B cell (primary cell): ENCODE measurements at regions not wholly inside any gene's neighbourhood (a gene's known extent, or its start where the extent isn't known, plus 50 kb on each side); places are given as distances from the start of the nearest gene placed in this dataset.

Experiments used
- ATAC-seq: fragments of 200-7000 bp; cut with Tn5 transposase; one replicate; pipeline ENCODE4 v1.10.0; 2021; ENCODE audit warnings: low read depth, mild to moderate bottlenecking, moderate number of reproducible peaks, moderate library complexity
- CTCF ChIA-PET: fragments of 350-600 bp; sonication (Branson Sonifier 250); formaldehyde crosslinking; loops from one replicate; lab custom pipeline; 2021; ENCODE audit warnings: antibody characterized with exemption, inconsistent platforms; lab: Charles Lee
- POLR2A ChIA-PET: fragments of 350-600 bp; sonication (Branson Sonifier 250); formaldehyde crosslinking; loops from one replicate; lab custom pipeline; 2021; ENCODE audit warnings: antibody characterized with exemption; lab: Charles Lee
- DNase-seq: peaks from one replicate; pipeline ENCODE4 v3.0.0; 2013
- H2AFZ ChIP-seq: 2 replicates; pipeline ENCODE4 v1.6.1; 2012; ENCODE audit warnings: mild to moderate bottlenecking, low read depth, low read length; ENCODE audit not compliant: insufficient read depth, poor library complexity, severe bottlenecking
- H3K27ac ChIP-seq, 2 donors: 1 replicate in 1 of 2; 2 replicates in 1 of 2; pipeline ENCODE4 v1.5.1; 2012 to 2013; ENCODE audit warnings: low read length in 2 of 2, mild to moderate bottlenecking in 2 of 2, moderate library complexity in 1 of 2
- H3K27me3 ChIP-seq, 4 experiments: fragments of 200-600 bp in 1 of 4; sonication (generic) in 1 of 4; replicated peaks in 1 of 4; 1 replicate in 2 of 4; 2 replicates in 2 of 4; pipeline versions ENCODE4 v1.6.1 to v1.7.0; 2013 to 2016; ENCODE audit warnings: low read length in 3 of 4, mild to moderate bottlenecking in 2 of 4, mixed read lengths in 1 of 4, moderate library complexity in 1 of 4; ENCODE audit not compliant: insufficient read depth in 4 of 4, control insufficient read depth in 3 of 4; ENCODE audit errors: control extremely low read depth in 1 of 4
- H3K36me3 ChIP-seq, 2 experiments: replicated peaks in 1 of 2; 1 replicate in 1 of 2; 2 replicates in 1 of 2; pipeline versions ENCODE4 v1.6.1 to v1.7.1; 2013; ENCODE audit warnings: low read length in 1 of 2; ENCODE audit not compliant: insufficient read depth in 2 of 2, control insufficient read depth in 1 of 2; ENCODE audit errors: control extremely low read depth in 1 of 2, extremely low read depth in 1 of 2
- H3K4me1 ChIP-seq, 2 donors: fragments of 200-600 bp in 1 of 2; sonication (generic) in 1 of 2; 1 replicate in 1 of 2; 2 replicates in 1 of 2; pipeline versions ENCODE4 v1.5.1 to v1.6.1; 2013 to 2017; ENCODE audit warnings: low read length in 2 of 2; ENCODE audit not compliant: control insufficient read depth in 2 of 2, insufficient read depth in 2 of 2
- H3K4me2 ChIP-seq: replicated peaks from 2 replicates; pipeline ENCODE3; 2012; ENCODE audit warnings: mild to moderate bottlenecking, low read depth, low read length; ENCODE audit not compliant: poor library complexity, severe bottlenecking
- H3K4me3 ChIP-seq, 5 experiments: fragments of 200-600 bp in 1 of 5; sonication (generic) in 1 of 5; 1 replicate in 3 of 5; 2 replicates in 2 of 5; pipeline versions ENCODE4 v1.5.1 to v1.7.0; 2011 to 2016; ENCODE audit warnings: low read length in 4 of 5, mild to moderate bottlenecking in 4 of 5, low read depth in 2 of 5, control low read depth in 1 of 5, moderate library complexity in 1 of 5; ENCODE audit not compliant: insufficient read depth in 1 of 5; ENCODE audit errors: control extremely low read depth in 1 of 5, extremely low read depth in 1 of 5
- H3K79me2 ChIP-seq: fragments of 200-600 bp; sonication (generic); one replicate; pipeline ENCODE4 v1.6.0; 2016; ENCODE audit warnings: low read length; ENCODE audit not compliant: control insufficient read depth, insufficient read depth
- H3K9ac ChIP-seq: fragments of 200-600 bp; sonication (generic); 2 replicates; pipeline ENCODE4 v1.6.1; 2017; ENCODE audit warnings: mild to moderate bottlenecking, low read length, moderate library complexity
- H3K9me3 ChIP-seq, 3 donors: one replicate each; pipeline versions ENCODE4 v1.6.1 to v1.7.1; 2013; ENCODE audit warnings: low read length in 2 of 3; ENCODE audit not compliant: control insufficient read depth in 2 of 3, insufficient read depth in 1 of 3; ENCODE audit errors: control extremely low read depth in 1 of 3
- H4K20me1 ChIP-seq: 2 replicates; pipeline ENCODE4 v1.6.0; 2012; ENCODE audit warnings: mild to moderate bottlenecking, low read length; ENCODE audit not compliant: insufficient read depth, control insufficient read depth, poor library complexity, severe bottlenecking
- H3K27ac Mint-ChIP-seq: one replicate; pipeline ENCODE4 v1.8.0; 2021; ENCODE audit warnings: mixed read lengths
- H3K27me3 Mint-ChIP-seq: one replicate; pipeline ENCODE4 v1.8.0; 2021; ENCODE audit warnings: mixed read lengths
- H3K4me1 Mint-ChIP-seq: one replicate; pipeline ENCODE4 v1.8.0; 2021; ENCODE audit warnings: mixed read lengths
- H3K4me3 Mint-ChIP-seq: one replicate; pipeline ENCODE4 v1.8.0; 2021; ENCODE audit warnings: mixed read lengths
- H3K9me3 Mint-ChIP-seq: one replicate; pipeline ENCODE4 v1.8.0; 2022; ENCODE audit warnings: mixed read lengths; ENCODE audit not compliant: insufficient read depth
- EZH2 ChIP-seq: IDR thresholded peaks from 2 replicates; pipeline ENCODE4 v1.6.1; 2012; ENCODE audit warnings: borderline replicate concordance, low read depth, mild to moderate bottlenecking, moderate library complexity, low read length; ENCODE audit not compliant: insufficient read depth, poor library complexity, severe bottlenecking
- WGBS: methylation state at CpG from one replicate; pipeline ENCODE4 v1.1.5; 2013; ENCODE audit warnings: missing lambda C conversion rate; ENCODE audit not compliant: insufficient coverage; 5-methylcytosine and 5-hydroxymethylcytosine counted together
- intact Hi-C: fragments of 100-400 bp; cut with micrococcal nuclease; formaldehyde crosslinking; loops from one replicate; pipeline ENCODE4 v1.10.0; 2022
- TF ChIP-seq, protein P1 (sequence below): fragments of 200-600 bp; IDR thresholded peaks from one replicate; pipeline ENCODE4 v1.8.0; 2022; ENCODE audit warnings: antibody characterized with exemption, mild to moderate bottlenecking

DNA sequence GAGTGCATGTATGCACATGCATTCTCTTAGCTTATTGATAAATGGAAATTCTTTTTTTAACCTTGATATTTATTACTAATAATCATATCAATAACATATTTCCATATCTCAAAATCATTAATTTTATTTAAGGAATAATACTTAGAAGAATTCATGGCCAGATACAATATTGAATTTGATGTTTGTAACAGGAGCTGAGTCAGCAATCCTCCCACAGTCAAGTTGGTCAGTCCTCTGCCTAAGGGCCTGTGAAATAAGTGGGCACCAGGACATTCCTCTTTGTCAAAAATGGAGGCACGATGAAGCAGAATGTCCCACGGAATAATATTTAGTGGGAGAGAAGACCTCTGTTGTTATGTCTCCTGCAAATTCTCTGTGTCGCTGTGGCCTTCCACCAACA is 148.6 kb downstream of the LRRC70 start:
- Histone ChIP-seq H3K79me2 (no peaks in the 10 kb centered on the region), H3K4me2 (no peak overlapping the region), H2AFZ (no peak overlapping the region), H3K27ac (no peak overlapping the region), H3K4me1 (no peaks in the 10 kb centered on the region), H3K9me3 (no peaks in the 10 kb centered on the region), H3K36me3 (no peaks in the 10 kb centered on the region), H3K9ac (no peak overlapping the region), H4K20me1 (no peaks in the 10 kb centered on the region), H3K4me3 (no peak overlapping the region), H3K27me3 (no peaks in the 10 kb centered on the region)
- Mint-ChIP-seq H3K27ac (no peak overlapping the region), H3K4me1 (no peaks in the 10 kb centered on the region), H3K9me3 (peaks cover 2% of the 10 kb centered on the region), H3K27me3 (peaks cover 5% of the 10 kb centered on the region), H3K4me3 (no peak overlapping the region)
- DNase-seq (no peak), ATAC-seq (no peak)
- 100% methylated on average over 2 of the region's 3 CpGs for WGBS
- TF ChIP-seq, protein P1, sequence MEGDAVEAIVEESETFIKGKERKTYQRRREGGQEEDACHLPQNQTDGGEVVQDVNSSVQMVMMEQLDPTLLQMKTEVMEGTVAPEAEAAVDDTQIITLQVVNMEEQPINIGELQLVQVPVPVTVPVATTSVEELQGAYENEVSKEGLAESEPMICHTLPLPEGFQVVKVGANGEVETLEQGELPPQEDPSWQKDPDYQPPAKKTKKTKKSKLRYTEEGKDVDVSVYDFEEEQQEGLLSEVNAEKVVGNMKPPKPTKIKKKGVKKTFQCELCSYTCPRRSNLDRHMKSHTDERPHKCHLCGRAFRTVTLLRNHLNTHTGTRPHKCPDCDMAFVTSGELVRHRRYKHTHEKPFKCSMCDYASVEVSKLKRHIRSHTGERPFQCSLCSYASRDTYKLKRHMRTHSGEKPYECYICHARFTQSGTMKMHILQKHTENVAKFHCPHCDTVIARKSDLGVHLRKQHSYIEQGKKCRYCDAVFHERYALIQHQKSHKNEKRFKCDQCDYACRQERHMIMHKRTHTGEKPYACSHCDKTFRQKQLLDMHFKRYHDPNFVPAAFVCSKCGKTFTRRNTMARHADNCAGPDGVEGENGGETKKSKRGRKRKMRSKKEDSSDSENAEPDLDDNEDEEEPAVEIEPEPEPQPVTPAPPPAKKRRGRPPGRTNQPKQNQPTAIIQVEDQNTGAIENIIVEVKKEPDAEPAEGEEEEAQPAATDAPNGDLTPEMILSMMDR = no peak
- TF ChIP-seq EZH2 = no peak
- CTCF ChIA-PET = no interaction called here
- intact Hi-C loops = no loop called here
- POLR2A ChIA-PET = no interaction called here

DNA sequence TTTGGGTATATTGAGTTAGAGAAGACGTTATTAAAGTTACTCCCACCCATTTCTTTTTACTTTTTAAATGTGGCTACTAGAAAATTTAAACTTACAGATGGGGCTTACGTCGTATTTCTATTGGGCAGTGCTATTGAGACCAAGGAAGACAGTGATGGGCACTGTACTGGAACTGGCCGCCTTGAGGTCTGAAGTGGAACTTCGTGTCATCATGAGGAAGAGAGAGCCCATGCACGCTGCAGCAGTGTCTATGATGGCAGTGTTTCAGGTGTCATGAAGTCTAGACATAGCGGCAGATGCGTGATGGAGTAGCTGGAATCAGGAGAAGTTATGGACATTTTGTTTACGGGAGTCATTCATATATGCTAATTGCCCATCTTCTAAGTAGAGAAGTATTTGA is 143.7 kb downstream of the LRRC70 start:
- no peaks in the 10 kb centered on the region for H3K4me1 ChIP-seq
- no peak overlapping the region for H3K4me2 ChIP-seq
- no peaks in the 10 kb centered on the region for H3K9me3 ChIP-seq
- no peaks in the 10 kb centered on the region for H3K36me3 ChIP-seq
- no peaks in the 10 kb centered on the region for H3K4me1 Mint-ChIP-seq
- H3K27ac ChIP-seq = no peak overlapping the region
- no peaks in the 10 kb centered on the region for H3K79me2 ChIP-seq
- DNase-seq = no peak
- ChIA-PET POLR2A (no interaction called here), CTCF (no interaction called here)
- intact Hi-C loops = no loop called here
- peaks cover 2% of the 10 kb centered on the region for H3K9me3 Mint-ChIP-seq
- H3K27me3 ChIP-seq = no peaks in the 10 kb centered on the region
- no peaks in the 10 kb centered on the region for H4K20me1 ChIP-seq
- 95% methylated on average over 5 of the region's 9 CpGs for WGBS
- no peak for ATAC-seq
- H3K4me3 ChIP-seq = no peak overlapping the region
- H3K27me3 Mint-ChIP-seq = peaks cover 37% of the 10 kb centered on the region
- H3K4me3 Mint-ChIP-seq = no peak overlapping the region
- H3K9ac ChIP-seq = no peak overlapping the region
- no peak overlapping the region for H2AFZ ChIP-seq
- TF ChIP-seq EZH2 = no peak
- TF ChIP-seq, protein P1 = no peak
- H3K27ac Mint-ChIP-seq = no peak overlapping the region
